ENCODE measurements at regions not wholly inside any gene's neighbourhood (a gene's known extent, or its start where the extent isn't known, plus 50 kb on each side); places are given as distances from the start of the nearest gene placed in this dataset.

DNA sequence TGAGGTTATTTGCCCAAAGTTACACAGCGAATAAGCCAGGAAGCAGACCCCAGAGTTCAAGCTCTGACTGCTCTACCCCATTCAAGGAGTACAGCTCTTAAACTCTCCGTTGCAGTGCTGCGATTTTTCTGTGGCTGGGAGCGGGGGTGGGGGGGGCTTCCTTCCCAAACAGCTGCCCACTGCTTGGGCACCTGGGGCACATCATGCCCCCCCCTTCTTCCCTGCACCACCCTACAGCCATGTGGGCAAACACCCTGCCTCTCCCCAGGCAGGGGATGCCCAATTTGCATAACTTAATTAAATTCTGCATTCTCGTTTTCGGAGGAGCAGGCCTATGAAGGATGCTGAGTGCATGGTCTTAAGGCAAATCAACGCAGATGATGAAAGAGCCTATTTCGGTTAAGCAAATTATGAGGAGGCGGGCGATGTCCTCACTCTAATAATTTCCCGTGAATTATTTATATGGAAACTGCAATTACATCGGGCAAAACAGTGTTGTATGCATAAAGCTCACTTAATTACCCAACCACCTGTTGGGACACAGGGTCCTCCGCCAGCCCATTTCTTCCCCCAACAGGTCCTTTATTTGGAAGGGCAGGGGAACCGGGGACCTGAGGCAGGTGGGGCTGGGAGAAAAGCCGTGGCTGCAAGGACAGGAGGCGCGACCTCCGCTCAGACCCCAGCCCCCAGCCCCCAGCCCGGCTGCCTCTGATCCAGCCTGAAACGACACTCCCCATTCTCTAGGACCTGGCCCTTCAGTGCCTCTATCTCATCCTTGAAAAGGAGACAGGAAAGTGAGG is 610.5 kb downstream of the BUD13 start:
- no peak for DNase-seq (ENCODE audit: low spot score)

DNA sequence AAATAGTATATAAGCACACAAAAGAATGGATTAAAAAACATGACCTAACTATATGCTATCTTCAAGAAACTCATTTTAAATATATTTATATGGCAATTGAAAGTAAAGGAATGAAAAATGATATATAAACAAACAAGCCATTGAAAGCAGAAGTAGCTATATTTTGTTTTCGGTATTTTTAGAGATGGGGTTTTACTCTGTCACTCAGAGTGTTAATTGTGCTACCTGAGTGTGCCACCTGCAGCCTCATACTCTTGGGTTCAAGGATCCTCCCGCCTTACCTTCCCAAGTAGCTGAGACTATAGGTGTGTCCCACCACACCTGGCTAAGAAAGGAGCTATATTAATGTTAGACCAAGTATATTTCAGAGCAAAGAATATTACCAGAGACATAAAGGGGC is 624.1 kb downstream of the BUD13 start:
- no peak for DNase-seq (ENCODE audit: low spot score)

DNA sequence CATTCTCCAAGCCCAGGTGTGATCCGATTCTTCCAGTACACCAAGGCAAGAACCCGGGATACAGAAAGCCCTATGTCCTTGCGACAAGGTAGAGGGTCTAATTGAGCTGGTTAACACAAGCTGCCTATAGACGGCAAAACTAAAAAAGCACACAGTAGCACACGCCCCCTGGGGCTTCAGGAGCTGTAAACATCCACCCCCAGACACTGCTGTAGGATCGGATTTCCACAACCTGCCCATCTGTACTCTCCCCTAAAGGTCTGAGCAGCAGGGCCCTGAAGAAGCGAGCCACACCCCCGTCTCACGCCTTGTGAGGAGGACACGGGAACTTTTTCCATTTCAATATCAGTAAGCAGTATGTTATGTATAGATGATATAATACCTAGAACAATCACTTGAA is 624.7 kb downstream of the BUD13 start:
- DNase-seq (ENCODE audit: low spot score): no peak

DNA sequence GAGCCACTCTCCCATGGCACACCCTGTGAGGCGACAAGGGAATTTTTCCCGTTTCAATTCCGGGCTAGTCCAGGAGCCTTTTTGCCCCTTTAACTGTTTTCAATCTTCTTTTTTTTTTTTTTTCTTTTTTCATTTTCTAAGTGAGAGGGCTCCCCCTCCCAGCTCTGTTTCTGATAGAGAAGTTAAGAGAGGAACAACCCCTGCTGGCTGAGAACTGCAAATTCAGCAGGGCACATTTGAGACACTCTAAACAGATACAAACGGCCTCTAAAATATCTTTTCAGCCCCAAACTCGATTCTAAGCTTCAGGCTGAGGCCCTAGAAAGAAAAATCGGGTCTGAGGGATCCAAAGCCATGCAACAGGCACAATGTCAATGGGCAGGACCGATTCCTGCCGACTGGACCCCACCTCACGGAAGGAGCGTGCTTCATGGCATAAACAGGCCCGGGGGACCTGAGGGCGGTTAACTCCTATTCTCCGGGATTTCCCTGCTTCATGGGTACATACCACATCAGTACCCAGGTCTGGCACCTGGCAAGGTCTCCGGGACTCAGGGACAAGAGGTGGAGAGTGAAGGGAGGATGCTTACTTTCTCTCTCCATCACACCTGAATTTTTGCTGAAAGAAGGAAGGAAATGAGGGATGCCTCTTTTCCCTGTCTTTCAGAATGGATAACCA is 627.5 kb downstream of the BUD13 start:
- DNase-seq (ENCODE audit: low spot score): no peak

DNA sequence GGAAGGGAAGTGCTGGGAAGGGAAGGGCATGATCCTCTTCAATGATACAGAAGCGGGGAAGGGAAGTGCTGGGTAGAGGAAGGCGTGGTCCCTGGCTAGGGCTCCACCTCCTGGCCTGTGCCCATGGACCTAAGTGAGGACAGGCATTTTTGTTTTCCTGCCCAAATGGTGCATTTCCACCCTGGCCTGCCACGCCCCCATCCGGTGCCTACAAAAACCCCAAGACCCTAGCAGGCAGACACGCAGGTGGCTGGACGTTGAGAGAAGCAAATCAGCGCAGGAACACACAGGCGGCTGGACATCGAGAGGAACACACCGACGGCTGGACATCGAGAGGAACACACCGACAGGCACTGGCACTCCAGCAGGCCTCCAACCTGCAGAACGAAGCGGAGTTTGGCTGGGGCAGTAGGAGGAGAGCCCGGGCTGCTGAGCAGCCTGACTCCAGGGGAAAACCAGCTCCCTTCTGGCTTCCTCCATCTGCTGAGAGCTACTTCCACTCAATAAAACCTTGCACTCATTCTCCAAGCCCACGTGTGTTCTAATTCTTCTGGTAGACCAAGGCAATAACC is 628.3 kb downstream of the BUD13 start:
- DNase-seq (ENCODE audit: low spot score): no peak

DNA sequence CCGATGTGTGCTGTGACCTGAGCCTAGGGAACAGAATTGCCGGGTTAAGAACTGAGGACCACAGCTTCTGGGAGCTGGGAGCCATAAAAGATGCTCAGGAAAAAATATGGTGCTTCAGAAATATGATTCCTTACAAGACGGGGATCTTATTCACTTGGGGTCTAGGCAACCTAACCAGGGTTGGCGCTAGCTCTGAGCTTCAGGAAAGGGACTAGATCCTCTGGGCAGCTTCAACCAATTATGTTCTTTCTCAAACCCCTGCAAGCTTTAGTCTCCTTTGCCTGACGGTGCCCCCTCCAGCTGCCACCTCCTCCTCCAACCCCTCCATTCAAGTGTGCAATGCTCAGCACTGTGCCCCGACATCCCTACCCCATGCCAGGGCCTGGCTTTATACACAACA is 634.1 kb upstream of the CADM1 start:
- DNase-seq (ENCODE audit: low spot score): no peak

DNA sequence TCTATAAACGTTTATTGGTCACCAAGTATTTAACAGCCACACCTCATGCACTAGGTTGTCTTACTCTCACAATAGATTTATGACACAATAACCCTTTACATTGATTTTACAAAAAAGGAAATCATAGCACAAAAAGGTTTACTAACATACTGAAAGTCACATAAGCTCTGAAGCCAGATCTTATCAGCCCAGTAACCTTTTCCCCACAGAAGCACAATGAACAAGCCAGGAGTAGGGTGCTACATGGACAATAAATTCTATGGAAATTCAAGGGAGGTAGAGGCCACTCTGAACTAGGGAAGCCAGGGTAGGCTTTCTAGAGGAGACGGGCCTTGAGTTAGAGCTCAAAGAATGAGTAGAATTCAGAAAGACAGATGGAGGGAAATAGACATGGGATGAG is 633.5 kb upstream of the CADM1 start:
- no peak for DNase-seq (ENCODE audit: low spot score)

DNA sequence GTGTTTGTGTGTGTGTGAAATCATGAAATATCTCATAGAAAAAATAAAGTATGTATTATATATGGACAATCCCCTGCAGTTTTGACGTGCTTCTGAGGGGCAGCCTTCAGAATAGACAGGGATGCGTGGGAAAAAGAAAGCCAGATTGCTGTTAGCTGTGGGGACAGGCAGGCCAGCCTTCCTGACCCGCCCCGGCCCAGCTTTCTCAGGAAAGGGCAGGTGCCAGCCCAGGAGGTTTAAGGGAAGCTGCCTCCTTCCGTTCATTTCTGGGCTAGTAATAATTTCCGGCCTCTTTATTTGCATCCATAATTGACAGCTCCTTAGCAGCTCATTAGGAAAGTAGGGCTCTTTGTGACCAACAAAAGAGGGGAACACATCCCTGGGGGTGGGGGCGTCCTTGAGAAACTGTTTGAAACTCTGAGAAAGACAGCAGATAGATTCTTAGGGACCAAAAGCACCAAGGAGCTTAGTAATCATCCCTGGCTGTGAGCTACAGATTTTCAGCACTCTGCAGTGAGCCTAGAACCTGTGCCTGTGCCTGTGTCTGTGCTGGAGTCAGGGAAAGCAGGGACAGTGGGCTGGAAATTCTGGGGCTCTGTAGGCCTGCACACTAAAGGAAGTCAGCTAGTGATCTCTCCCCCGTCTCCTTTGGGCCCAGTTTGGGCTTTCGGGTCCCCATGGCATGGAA is 632.9 kb upstream of the CADM1 start:
- DNase-seq (ENCODE audit: low spot score): no peak

DNA sequence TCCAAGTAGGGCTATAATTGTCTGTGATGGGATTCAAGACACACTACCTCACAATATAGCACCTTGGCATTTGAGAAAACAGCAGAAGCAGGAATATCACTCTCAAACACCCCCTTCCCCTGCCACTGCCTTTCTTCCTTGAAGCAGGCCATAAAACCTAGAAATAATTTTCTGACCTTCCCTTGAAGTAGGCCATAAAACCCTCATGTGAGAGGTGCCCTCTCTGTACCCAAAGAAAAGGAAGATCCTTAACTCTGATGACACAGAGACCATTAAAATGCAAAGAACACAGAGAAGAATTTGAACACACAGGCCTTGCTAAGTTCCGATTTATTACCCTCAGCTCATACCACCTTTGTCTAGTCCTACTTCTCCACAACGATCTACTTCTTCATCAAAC is 631.7 kb upstream of the CADM1 start:
- DNase-seq (ENCODE audit: low spot score): no peak

DNA sequence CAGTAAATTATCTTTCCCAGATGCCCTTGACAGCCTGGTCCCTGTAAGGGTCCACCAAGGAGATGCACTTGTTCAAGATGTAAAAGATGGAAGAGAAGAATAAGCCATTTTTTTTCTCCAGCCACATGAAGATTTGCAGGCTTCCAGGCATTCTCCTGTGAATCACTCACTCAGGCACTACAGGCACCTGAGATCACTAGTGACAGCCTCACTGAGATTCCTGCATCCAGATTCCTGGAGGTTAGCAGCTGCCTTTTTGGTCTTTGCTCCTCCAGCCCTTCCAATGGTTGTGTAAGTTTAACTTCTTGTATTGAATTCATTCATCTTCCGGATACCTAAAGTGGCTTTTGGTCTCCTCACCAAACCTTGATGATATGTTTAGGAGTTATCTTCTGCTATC is 630.2 kb upstream of the CADM1 start:
- DNase-seq (ENCODE audit: low spot score): no peak

DNA sequence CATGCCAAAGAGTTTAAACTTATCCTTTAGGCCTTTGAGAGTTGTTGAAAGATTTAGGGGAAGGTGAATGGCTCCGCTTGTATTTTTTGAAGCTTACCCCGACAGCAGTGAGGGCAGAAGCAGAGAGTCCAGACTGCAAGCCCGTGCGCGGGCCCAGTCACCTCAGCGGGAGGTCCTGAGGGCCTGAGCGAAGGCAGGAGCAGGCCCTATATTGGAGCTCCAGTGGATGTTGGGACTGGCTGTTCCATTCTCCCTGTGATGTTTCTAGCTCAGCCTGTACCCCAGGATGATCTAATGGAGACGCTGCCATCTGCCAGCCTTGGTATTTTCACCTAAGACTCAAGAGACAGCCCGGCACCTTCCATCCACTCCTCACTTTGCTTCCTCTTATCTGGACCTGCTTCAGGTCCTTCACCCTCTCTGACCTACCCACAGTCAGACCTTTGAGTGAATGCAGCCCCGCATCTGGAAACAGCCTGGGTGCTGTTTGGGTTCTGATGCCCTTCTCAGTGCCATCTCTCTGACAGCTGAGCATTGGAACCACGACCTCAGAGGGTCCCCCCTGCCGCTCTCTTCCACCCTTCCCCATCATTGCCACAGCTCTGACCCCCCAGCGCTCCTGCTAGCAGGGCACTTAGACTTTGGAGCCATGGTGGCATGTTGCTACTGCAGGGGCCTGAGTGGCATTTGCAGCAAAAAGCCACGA is 628.2 kb upstream of the CADM1 start:
- DNase-seq (ENCODE audit: low spot score): no peak

DNA sequence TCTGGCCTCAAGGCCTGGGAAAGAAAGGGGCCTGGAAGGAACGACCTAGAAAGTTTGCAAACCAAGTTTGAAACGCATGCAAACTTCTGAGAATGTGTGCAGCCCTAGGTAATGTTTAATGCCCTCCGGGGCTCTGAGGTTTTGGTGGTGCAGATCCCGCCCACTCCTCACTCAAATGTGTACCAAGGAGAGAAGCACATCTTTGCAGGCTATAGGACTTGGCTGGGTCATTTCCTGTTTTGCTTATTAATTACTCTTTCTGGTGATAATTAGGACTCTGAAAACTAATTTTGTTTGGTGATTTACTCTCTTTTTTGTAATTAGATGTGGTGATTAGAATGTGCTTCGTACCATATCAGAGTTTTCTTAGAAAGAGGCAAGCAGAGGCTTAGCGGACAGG is 625.9 kb upstream of the CADM1 start:
- no peak for DNase-seq (ENCODE audit: low spot score)

DNA sequence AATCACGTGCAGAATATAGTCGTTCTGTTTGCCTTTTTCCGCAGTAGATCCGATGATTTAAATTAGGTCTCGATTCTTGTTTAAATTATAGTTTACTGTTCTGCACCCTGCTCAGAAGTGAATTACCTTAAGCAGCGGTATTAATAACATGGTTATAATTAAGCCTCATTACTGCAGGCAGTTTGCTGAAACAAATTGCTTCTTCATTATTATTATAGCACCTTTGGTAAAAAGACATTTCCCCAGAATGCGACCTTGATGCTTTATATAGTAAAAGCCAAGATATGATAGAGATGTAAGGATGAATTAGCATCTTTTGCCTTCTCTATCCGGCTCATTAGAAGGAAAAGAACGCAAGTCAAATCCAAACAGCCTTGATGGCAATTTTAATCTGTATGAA is 625.2 kb upstream of the CADM1 start:
- DNase-seq (ENCODE audit: low spot score): no peak

DNA sequence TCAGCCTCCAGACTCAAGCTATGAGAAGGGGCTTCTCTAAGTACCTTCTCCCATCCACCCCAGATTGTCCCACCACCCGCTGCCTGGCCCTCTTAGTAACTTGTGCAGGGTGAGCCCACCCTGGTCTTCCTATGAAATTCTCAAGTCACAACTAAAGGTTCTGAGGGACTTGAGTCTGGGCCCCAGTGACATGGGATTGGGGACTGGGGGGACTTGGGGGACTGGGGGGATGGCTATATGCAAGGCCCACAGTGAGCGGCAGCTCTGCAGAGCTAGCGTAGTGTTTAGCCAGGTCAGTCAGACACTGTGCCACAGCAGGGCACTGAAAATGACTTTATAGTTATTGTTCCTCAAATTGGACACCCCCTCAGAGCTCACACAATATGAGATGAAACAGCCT is 622.3 kb upstream of the CADM1 start:
- no peak for DNase-seq (ENCODE audit: low spot score)

DNA sequence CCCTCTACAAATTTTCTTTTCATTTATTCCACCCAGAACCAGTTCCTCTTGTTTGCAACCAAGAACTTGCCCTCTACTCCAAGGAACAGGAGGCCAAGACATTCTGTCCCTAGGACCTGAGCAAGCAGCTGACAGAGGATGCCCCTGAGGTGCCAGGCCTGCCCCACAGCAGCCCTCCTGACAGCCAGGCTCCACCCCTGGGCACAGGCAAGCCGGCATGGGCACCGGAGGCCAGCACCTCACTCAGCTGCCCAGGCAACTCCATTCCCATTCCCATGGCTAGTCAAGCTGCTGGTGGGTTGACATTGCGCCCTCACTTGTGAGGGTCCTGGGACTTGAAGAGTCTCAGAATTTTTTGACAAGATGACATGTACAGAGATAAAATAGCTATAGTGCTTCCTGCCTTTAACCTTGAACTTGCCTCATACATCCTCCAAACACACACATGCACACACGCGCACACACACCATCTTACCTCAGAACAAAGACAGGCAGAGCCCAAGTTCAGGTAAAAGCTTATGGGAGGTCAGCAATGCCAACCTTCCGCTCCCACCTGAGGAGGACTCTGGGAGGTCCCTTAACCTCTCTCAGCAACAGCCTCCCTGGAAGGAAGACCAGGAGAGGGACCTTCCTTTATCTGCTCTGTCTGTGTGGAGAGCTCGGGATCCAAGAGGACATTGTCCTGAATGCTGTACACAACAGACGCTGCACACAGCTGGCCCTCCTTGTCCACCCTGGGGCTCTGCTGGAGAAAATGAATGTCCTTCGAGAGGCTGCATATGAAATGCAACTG is 620.9 kb upstream of the CADM1 start:
- DNase-seq (ENCODE audit: low spot score): no peak

DNA sequence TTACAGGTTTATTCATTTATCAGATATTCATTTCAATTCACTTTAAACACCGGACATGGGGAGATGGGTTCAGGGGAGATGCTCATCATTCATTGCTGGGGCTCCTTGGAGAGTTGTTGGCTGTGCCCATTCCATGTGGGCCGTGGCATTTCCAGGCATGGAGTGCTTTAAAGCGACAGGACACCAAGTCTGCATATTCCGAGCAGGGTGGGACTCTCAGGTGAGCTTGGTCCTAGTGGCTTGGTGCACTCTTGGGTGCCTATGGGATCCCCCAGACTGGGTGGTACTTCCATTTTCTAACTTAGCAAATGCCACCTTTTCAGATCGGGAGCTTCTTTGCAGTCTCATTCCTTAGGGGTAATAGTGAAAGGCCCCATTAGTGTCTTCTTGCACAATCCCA is 619.5 kb upstream of the CADM1 start:
- DNase-seq (ENCODE audit: low spot score): no peak

DNA sequence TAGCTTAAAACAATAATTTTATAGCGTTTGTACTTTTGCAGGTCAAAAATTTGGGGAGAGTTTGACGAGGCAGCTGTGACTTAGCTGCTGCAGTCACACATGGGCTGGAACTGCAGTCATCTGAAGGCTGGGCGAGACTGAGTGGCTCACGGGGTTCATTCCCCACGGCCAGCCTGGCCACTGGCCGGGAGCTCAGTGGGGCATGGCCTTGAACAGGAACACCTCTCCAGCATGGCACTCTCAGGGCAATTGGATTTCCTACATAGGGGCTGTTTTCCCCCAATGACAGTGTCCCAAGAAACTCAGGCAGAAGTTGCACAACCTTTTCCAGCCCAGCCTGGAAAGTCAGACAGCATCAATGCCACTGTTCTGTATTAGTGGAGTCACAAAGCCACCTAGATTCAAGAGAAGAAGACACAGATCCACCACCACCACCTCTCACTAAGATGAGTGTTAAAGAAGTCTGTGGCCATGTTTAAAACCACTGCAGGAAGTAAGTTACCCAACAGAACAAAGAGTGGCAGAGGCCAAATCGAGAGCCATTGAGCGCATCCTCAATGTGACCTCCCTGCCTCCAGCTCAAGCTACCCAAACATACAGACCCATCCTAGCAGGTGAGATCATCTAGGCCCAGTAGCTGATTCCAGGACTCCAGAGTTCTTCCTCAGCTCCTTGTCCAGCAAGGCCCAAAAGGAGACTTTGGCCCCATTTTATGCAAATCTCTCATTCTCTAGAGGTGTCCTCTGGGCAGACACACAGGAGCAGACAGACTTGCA is 618.7 kb upstream of the CADM1 start:
- DNase-seq (ENCODE audit: low spot score): no peak

DNA sequence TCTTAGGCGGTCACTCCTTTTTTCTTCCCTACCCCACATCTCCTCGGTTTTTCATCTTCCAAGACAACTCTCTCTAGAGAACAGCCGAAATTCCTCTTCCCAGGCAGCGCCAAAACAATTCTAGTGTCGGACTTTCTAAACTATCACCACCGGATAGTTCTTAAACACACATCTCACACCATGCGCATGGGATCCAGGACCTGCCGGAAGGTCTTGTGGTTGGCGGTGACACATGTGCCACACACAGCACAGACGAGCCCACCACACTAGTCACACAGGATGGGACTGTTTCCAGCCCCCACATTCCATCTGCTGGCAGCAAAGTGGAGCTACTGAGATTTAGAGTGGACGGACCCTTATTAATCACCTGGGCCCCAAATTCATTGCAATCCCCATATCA is 614.9 kb upstream of the CADM1 start:
- no peak for DNase-seq (ENCODE audit: low spot score)

DNA sequence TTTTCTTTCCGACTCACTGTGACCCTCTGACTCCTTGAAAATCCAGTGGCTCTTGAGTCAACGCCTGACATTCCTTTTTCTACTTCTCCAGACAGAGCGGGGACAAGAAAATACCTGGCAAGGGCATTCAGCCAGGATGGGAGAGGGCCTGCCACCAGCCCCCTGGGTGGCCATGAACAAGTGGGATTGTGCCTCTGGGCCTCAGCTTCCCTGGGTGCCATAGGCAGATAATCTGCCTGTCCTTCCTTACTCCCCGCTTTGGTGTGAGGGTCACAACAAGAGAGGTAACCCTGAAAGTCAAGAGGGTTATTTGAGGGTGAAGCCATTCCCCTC is 613.9 kb upstream of the CADM1 start:
- DNase-seq (ENCODE audit: low spot score): no peak

DNA sequence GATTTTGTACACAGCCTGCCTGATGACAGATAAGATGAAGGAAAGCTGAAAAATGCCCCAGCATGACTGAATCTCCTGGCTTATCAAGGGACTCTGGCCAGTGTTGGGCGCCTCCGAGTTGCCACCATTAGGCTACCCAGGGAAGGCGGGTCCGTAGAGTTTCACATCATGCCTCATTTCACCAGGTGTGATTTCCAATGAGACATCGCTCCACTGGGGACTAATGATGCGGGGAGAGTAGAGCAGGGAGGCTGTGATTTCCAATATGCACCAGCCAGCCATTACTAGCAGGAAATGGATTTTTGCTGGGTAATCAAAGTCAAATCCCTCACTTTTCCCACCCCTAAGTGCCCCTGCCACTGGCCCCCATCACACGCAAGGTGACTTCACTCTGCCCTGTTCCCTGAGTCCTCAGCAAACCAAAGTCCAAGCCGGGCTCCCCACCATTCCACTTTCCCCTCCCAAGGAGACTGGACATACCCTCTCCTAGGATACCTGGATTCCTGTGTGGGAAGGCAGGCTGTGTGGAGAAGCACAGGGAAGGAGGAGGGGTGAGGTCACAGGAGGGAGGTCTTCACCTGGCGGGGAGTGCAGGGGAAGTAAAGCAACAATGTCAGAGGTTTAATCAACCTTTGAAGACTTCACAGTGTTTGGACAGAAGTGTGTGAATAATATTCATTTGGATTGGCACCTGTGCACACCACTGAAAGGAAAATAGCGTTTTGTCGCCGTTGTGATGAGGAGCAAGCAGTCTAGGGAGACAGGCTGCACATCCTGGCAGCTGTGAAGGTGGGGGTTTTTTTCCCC is 613.3 kb upstream of the CADM1 start:
- DNase-seq (ENCODE audit: low spot score): no peak

Data from HuH-7.5 (cell line).